NCI-H1417 treated with DMSO at 0.1 percent for 48 hours (cell line): ENCODE measurements at regions not wholly inside any gene's neighbourhood (a gene's known extent, or its start where the extent isn't known, plus 50 kb on each side); places are given as distances from the start of the nearest gene placed in this dataset.
"Not testable (repeated sequence)": the region's sequence is repeated elsewhere in the genome, so short reads cannot be mapped to it uniquely, and the experiment has no call there.

Source experiments
- DNase-seq: peaks from one replicate; lab custom pipeline; 2025; lab: John Stamatoyannopoulos, UW

GRCh38 chrX:121298499-121298898 is 251.1 kb downstream of the GLUD2 start:
- no peak for DNase-seq

GRCh38 chrX:121301356-121301755 is 253.9 kb downstream of the GLUD2 start:
- DNase-seq: no peak

GRCh38 chrX:121301822-121302221 is 254.4 kb downstream of the GLUD2 start:
- no peak for DNase-seq

- no peak for DNase-seq
These were observed 260.0 kb downstream of the GLUD2 start for GRCh38 chrX:121307449-121307848.

GRCh38 chrX:121308276-121308805 is 260.9 kb downstream of the GLUD2 start:
- DNase-seq: no peak

- DNase-seq: no peak
These were observed 263.4 kb downstream of the GLUD2 start for GRCh38 chrX:121310820-121311219.

- no peak for DNase-seq
These were observed 273.0 kb downstream of the GLUD2 start for GRCh38 chrX:121320441-121320840.

- no peak for DNase-seq
These were observed 274.7 kb downstream of the GLUD2 start for GRCh38 chrX:121322159-121322558.

GRCh38 chrX:121323337-121323736 is 275.9 kb downstream of the GLUD2 start:
- DNase-seq: no peak

GRCh38 chrX:121333942-121334341 is 286.5 kb downstream of the GLUD2 start:
- no peak for DNase-seq

- DNase-seq: no peak
These were observed 289.5 kb downstream of the GLUD2 start for GRCh38 chrX:121336831-121337421.

- DNase-seq: no peak
These were observed 290.4 kb downstream of the GLUD2 start for GRCh38 chrX:121337816-121338215.

GRCh38 chrX:121349263-121349662 is 301.9 kb downstream of the GLUD2 start:
- no peak for DNase-seq

- no peak for DNase-seq
These were observed 308.9 kb downstream of the GLUD2 start for GRCh38 chrX:121356139-121356849.

- DNase-seq: no peak
These were observed 309.4 kb downstream of the GLUD2 start for GRCh38 chrX:121356850-121357171.

GRCh38 chrX:121360280-121360679 is 312.9 kb downstream of the GLUD2 start:
- DNase-seq: no peak

GRCh38 chrX:121365572-121366161 is 318.3 kb downstream of the GLUD2 start:
- no peak for DNase-seq

- DNase-seq: no peak
These were observed 327.1 kb downstream of the GLUD2 start for GRCh38 chrX:121374471-121374870.

GRCh38 chrX:121381915-121382314 is 334.5 kb downstream of the GLUD2 start:
- not testable (repeated sequence) for DNase-seq

GRCh38 chrX:121389976-121390714 is 342.7 kb downstream of the GLUD2 start:
- DNase-seq: no peak

GRCh38 chrX:121405826-121406225 is 358.4 kb downstream of the GLUD2 start:
- no peak for DNase-seq

GRCh38 chrX:121407627-121408026 is 360.2 kb downstream of the GLUD2 start:
- DNase-seq: no peak

- not testable (repeated sequence) for DNase-seq
These were observed 384.1 kb downstream of the GLUD2 start for GRCh38 chrX:121431514-121431913.
